ENCODE measurements at regions not wholly inside any gene's neighbourhood (a gene's known extent, or its start where the extent isn't known, plus 50 kb on each side); places are given as distances from the start of the nearest gene placed in this dataset.

GRCh38 chr16:76194616-76195015 is 82.6 kb upstream of the CNTNAP4 start:
- Mint-ChIP-seq H3K27me3 (ENCODE audit: unreplicated experiment) (no peaks in the 10 kb centered on the region), H3K27ac (ENCODE audit: unreplicated experiment) (no peak overlapping the region), H3K4me3 (ENCODE audit: unreplicated experiment) (no peak overlapping the region), H3K4me1 (ENCODE audit: unreplicated experiment) (no peaks in the 10 kb centered on the region), H3K9me3 (ENCODE audit: unreplicated experiment) (peaks cover 10% of the 10 kb centered on the region), H3K36me3 (ENCODE audit: low read depth, unreplicated experiment) (no peaks in the 10 kb centered on the region)
- TF ChIP-seq, protein P1, sequence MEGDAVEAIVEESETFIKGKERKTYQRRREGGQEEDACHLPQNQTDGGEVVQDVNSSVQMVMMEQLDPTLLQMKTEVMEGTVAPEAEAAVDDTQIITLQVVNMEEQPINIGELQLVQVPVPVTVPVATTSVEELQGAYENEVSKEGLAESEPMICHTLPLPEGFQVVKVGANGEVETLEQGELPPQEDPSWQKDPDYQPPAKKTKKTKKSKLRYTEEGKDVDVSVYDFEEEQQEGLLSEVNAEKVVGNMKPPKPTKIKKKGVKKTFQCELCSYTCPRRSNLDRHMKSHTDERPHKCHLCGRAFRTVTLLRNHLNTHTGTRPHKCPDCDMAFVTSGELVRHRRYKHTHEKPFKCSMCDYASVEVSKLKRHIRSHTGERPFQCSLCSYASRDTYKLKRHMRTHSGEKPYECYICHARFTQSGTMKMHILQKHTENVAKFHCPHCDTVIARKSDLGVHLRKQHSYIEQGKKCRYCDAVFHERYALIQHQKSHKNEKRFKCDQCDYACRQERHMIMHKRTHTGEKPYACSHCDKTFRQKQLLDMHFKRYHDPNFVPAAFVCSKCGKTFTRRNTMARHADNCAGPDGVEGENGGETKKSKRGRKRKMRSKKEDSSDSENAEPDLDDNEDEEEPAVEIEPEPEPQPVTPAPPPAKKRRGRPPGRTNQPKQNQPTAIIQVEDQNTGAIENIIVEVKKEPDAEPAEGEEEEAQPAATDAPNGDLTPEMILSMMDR (IDR thresholded peaks at IDR 0.05; ENCODE audit: unreplicated experiment): no peak
- DNase-seq (ENCODE audit: low spot score): no peak

- no peak for DNase-seq (ENCODE audit: low spot score)
- H3K9me3 Mint-ChIP-seq (ENCODE audit: unreplicated experiment): peaks cover 10% of the 10 kb centered on the region
- no peaks in the 10 kb centered on the region for H3K27me3 Mint-ChIP-seq (ENCODE audit: unreplicated experiment)
- no peaks in the 10 kb centered on the region for H3K4me1 Mint-ChIP-seq (ENCODE audit: unreplicated experiment)
- H3K36me3 Mint-ChIP-seq (ENCODE audit: low read depth, unreplicated experiment): no peaks in the 10 kb centered on the region
- H3K4me3 Mint-ChIP-seq (ENCODE audit: unreplicated experiment): no peak overlapping the region
- H3K27ac Mint-ChIP-seq (ENCODE audit: unreplicated experiment): no peak overlapping the region
- TF ChIP-seq, protein P1 (IDR thresholded peaks at IDR 0.05; ENCODE audit: unreplicated experiment): no peak
Observed at GRCh38 chr16:76195056-76195455, 82.1 kb upstream of the CNTNAP4 start.

- H3K36me3 Mint-ChIP-seq (ENCODE audit: low read depth, unreplicated experiment): no peaks in the 10 kb centered on the region
- DNase-seq (ENCODE audit: low spot score): no peak
- TF ChIP-seq, protein P1 (IDR thresholded peaks at IDR 0.05; ENCODE audit: unreplicated experiment): no peak
- H3K9me3 Mint-ChIP-seq (ENCODE audit: unreplicated experiment): peaks cover 10% of the 10 kb centered on the region
- H3K27me3 Mint-ChIP-seq (ENCODE audit: unreplicated experiment): no peaks in the 10 kb centered on the region
- no peak overlapping the region for H3K4me3 Mint-ChIP-seq (ENCODE audit: unreplicated experiment)
- no peaks in the 10 kb centered on the region for H3K4me1 Mint-ChIP-seq (ENCODE audit: unreplicated experiment)
- no peak overlapping the region for H3K27ac Mint-ChIP-seq (ENCODE audit: unreplicated experiment)
Observed at GRCh38 chr16:76195648-76196047, 81.6 kb upstream of the CNTNAP4 start.

DNA sequence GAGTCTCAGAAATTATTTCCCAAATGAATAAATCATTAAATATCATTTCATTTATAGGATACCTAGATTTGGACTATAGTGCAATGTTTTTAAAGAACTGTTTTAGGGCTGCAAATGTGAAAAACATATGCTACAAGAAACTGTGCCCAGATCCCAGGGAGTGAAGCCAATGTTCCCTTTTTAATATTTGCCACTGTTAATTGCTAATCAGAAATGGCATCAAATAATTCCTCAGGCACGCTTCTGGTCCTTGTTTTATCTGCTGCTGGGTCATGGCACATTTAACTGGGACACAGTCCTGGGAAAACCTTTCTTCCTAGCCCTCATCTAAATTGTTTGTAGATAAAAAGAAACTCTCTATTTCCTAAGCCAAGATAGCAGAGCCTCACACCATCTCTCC is 79.3 kb upstream of the CNTNAP4 start:
- no peak for DNase-seq (ENCODE audit: low spot score)
- H3K4me1 Mint-ChIP-seq (ENCODE audit: unreplicated experiment): no peaks in the 10 kb centered on the region
- H3K36me3 Mint-ChIP-seq (ENCODE audit: low read depth, unreplicated experiment): no peaks in the 10 kb centered on the region
- no peaks in the 10 kb centered on the region for H3K27me3 Mint-ChIP-seq (ENCODE audit: unreplicated experiment)
- H3K4me3 Mint-ChIP-seq (ENCODE audit: unreplicated experiment): no peak overlapping the region
- H3K9me3 Mint-ChIP-seq (ENCODE audit: unreplicated experiment): peaks cover 16% of the 10 kb centered on the region
- TF ChIP-seq, protein P1 (IDR thresholded peaks at IDR 0.05; ENCODE audit: unreplicated experiment): no peak
- H3K27ac Mint-ChIP-seq (ENCODE audit: unreplicated experiment): no peak overlapping the region

DNA sequence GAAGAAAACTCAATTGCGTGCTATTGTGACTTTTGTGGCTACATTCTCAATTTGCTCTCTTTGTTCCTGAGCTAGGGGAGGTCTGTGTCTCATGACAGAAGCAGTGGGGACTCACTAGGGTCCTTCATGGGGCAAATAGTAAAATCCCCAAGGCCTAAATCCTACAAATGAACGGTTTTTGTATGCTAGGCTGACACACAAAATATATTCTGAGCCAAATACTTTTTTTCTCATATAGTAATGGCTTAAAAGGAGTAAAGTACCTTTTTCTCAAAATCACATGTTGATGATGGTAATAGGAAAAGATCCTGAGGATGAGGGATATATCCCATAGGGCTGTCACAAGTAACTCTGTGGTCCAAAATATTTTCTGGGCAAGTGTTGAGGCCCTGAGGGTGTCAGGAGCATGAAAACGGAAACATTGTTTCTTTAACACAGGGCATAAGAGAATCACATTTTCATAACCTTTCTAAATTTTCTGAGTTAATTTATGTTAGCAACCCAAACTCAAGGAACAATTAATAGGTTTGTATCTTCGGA is 77.5 kb upstream of the CNTNAP4 start:
- no peaks in the 10 kb centered on the region for H3K36me3 Mint-ChIP-seq (ENCODE audit: low read depth, unreplicated experiment)
- H3K4me1 Mint-ChIP-seq (ENCODE audit: unreplicated experiment): no peaks in the 10 kb centered on the region
- peaks cover 13% of the 10 kb centered on the region for H3K9me3 Mint-ChIP-seq (ENCODE audit: unreplicated experiment)
- H3K27me3 Mint-ChIP-seq (ENCODE audit: unreplicated experiment): no peaks in the 10 kb centered on the region
- no peak overlapping the region for H3K27ac Mint-ChIP-seq (ENCODE audit: unreplicated experiment)
- no peak for DNase-seq (ENCODE audit: low spot score)
- TF ChIP-seq, protein P1 (IDR thresholded peaks at IDR 0.05; ENCODE audit: unreplicated experiment): no peak
- H3K4me3 Mint-ChIP-seq (ENCODE audit: unreplicated experiment): no peak overlapping the region
